Heart left ventricle (tissue), 16 donors: ENCODE measurements at regions not wholly inside any gene's neighbourhood (a gene's known extent, or its start where the extent isn't known, plus 50 kb on each side); places are given as distances from the start of the nearest gene placed in this dataset.

Experiments used
- ATAC-seq, 4 donors: fragments of 200-7000 bp; cut with Tn5 transposase; one replicate each; pipeline ENCODE4 v1.9.1; 2020 to 2022; ENCODE audit warnings: moderate library complexity in 4 of 4, mild to moderate bottlenecking in 3 of 4, moderate number of reproducible peaks in 1 of 4
- DNase-seq, 5 donors: peaks; one replicate each; pipeline ENCODE4 v3.0.0-alpha.2; 2020
- H3K27ac ChIP-seq, 12 donors: fragments of 200-600 bp; sonication (generic) in 4 of 12; one replicate each; pipeline versions ENCODE4 v1.5.0 to v1.8.0; 2016 to 2022; ENCODE audit warnings: mild to moderate bottlenecking in 2 of 12
- H3K27me3 ChIP-seq, 9 donors: fragments of 200-600 bp; sonication (generic) in 2 of 9; one replicate each; pipeline versions ENCODE4 v1.5.1 to v1.8.0; 2016 to 2022; ENCODE audit warnings: mild to moderate bottlenecking in 3 of 9
- H3K36me3 ChIP-seq, 9 donors: fragments of 200-600 bp; sonication (generic) in 2 of 9; one replicate each; pipeline versions ENCODE4 v1.5.0 to v1.8.0; 2018 to 2022; ENCODE audit warnings: mild to moderate bottlenecking in 2 of 9
- H3K4me1 ChIP-seq, 12 donors: fragments of 200-600 bp; sonication (generic) in 4 of 12; one replicate each; pipeline versions ENCODE4 v1.5.0 to v1.8.0; 2016 to 2022; ENCODE audit warnings: mild to moderate bottlenecking in 3 of 12
- H3K4me3 ChIP-seq, 12 donors: fragments of 200-600 bp; sonication (generic) in 4 of 12; one replicate each; pipeline versions ENCODE4 v1.5.0 to v1.8.0; 2017 to 2022; ENCODE audit warnings: mild to moderate bottlenecking in 9 of 12, moderate library complexity in 4 of 12
- H3K9me3 ChIP-seq, 12 donors: fragments of 200-600 bp; sonication (generic) in 4 of 12; one replicate each; pipeline versions ENCODE4 v1.5.0 to v1.8.0; 2016 to 2022; ENCODE audit warnings: mild to moderate bottlenecking in 1 of 12
- CTCF ChIP-seq, 12 donors: fragments of 200-600 bp; sonication (generic) in 4 of 12; IDR thresholded peaks; one replicate each; pipeline versions ENCODE4 v1.5.0 to v1.8.0; 2018 to 2022; ENCODE audit warnings: antibody characterized with exemption in 12 of 12, mild to moderate bottlenecking in 5 of 12
- POLR2A ChIP-seq, 2 donors: fragments of 450-650 bp; IDR thresholded peaks; one replicate each; pipeline ENCODE4 v1.6.1; 2017; ENCODE audit warnings: antibody characterized with exemption in 2 of 2, mild to moderate bottlenecking in 2 of 2, moderate library complexity in 2 of 2
- WGBS, 4 donors: extraction: QIAGEN DNeasy Blood & Tissue Kit in 2 of 4; methylation state at CpG; one replicate each; pipeline versions ENCODE4 v1.1.5 to v1.1.7; 2013 to 2018; 5-methylcytosine and 5-hydroxymethylcytosine counted together
- intact Hi-C, 10 donors: fragments of 100-400 bp; cut with DNase I; formaldehyde crosslinking; loops; one replicate each; pipeline versions ENCODE4 v1.11.1 to v1.14.2; 2022
- donor health status: ischemic (EF 13 %, LVEDD 7.1; RV severe dilation, severe dysfunction).
- donor health status: healthy with polysubstance abuse.
- donor health status: DM: no; HTN: yes; CAD: no.
- donor health status: DM: no; HTN: no; CAD: no.
- donor health status: ischemic (EF 25% LVEDD 6.9; RV normal size, moderate dysfunction).
- donor health status: ischemic (EF 25% LVEDD 5.7; RV mildly dilated, moderate dysfunction).
- donor health status: healthy.
- donor health status: DM: yes; HTN: yes; CAD: no.
- donor health status: ischemic (EF 35%, LVEDD 5.7; RV mildly dilated, moderate dysfunction).
- donor health status: nonischemic (EF 11% LVEDD 7.7; RV severe dilation, severe dysfunction).
- donor health status: DM: yes; HTN: yes; CAD: no.
- donor health status: PGD.
- donor health status: ischemic (EF 29% LVEDD 5.4; RV normal size, mild dysfunction).
- donor health status: nonischemic (EF 23%, LVEDD 6.1; RV moderate dilation, normal function).

GRCh38 chr3:188057124-188057523 is 96.8 kb upstream of the LPP start:
- peaks cover 0 to 26% (median 15%) of the 10 kb centered on the region in 12 donors for H3K4me1 ChIP-seq
- no peaks in the 10 kb centered on the region for H3K27me3 ChIP-seq
- DNase-seq (no peak), ATAC-seq (no peak)
- H3K27ac ChIP-seq, result no peak overlapping the region
- no peaks in the 10 kb centered on the region for H3K9me3 ChIP-seq
- H3K4me3 ChIP-seq, result no peak overlapping the region
- TF ChIP-seq CTCF (IDR thresholded peaks at IDR 0.05), result no peak
- no peak for TF ChIP-seq POLR2A (IDR thresholded peaks at IDR 0.05)
- 84 to 94% (median 90%) methylated on average over 3 of the region's 3 CpGs for WGBS, 4 donors
- H3K36me3 ChIP-seq, result no peaks in the 10 kb centered on the region
- intact Hi-C loops, result loop anchor here in 6 of 10 donors (10.0 kb wide), 4 partner anchors 178 to 898 kb away; no protein-coding TSS in a partner anchor

- no peak overlapping the region for H3K27ac ChIP-seq
- intact Hi-C loops, result loop anchor here in 6 of 10 donors (10.0 kb wide), 4 partner anchors 176 to 896 kb away; no protein-coding TSS in a partner anchor
- 75 to 87% (median 85%) methylated on average over 5 of the region's 5 CpGs for WGBS, 4 donors
These were observed 95.3 kb upstream of the LPP start for GRCh38 chr3:188058569-188059184.

GRCh38 chr3:188059351-188059750 is 94.6 kb upstream of the LPP start:
- peaks cover 0 to 12% (median 1%) of the 10 kb centered on the region in 12 donors for H3K4me1 ChIP-seq
- DNase-seq (no peak), ATAC-seq (no peak)
- H3K27me3 ChIP-seq, result no peaks in the 10 kb centered on the region
- 76 to 91% (median 86%) methylated on average over 3 of the region's 3 CpGs for WGBS, 4 donors
- no peak overlapping the region for H3K27ac ChIP-seq
- no peaks in the 10 kb centered on the region for H3K36me3 ChIP-seq
- no peak overlapping the region for H3K4me3 ChIP-seq
- no peaks in the 10 kb centered on the region for H3K9me3 ChIP-seq
- intact Hi-C loops, result loop anchor here in 6 of 10 donors (10.0 kb wide), 4 partner anchors 175 to 895 kb away; no protein-coding TSS in a partner anchor
- TF ChIP-seq POLR2A (IDR thresholded peaks at IDR 0.05) (no peak), CTCF (IDR thresholded peaks at IDR 0.05) (no peak)

More at GRCh38 chr3:188058569-188059184, 95.3 kb upstream of the LPP start:
- Histone ChIP-seq H3K4me3 (no peak overlapping the region), H3K9me3 (no peaks in the 10 kb centered on the region), H3K4me1 (peaks cover 0 to 14% (median 6%) of the 10 kb centered on the region in 12 donors), H3K27me3 (no peaks in the 10 kb centered on the region), H3K36me3 (no peaks in the 10 kb centered on the region)
- ATAC-seq (no peak), DNase-seq (no peak)
- TF ChIP-seq CTCF (IDR thresholded peaks at IDR 0.05), result no peak
- TF ChIP-seq POLR2A (IDR thresholded peaks at IDR 0.05), result no peak

GRCh38 chr3:188060264-188060835 is 93.6 kb upstream of the LPP start:
- Histone ChIP-seq H3K9me3 (no peaks in the 10 kb centered on the region), H3K36me3 (no peaks in the 10 kb centered on the region), H3K27ac (no peak overlapping the region), H3K4me3 (no peak overlapping the region), H3K27me3 (no peaks in the 10 kb centered on the region), H3K4me1 (peaks cover 0 to 16% (median 5%) of the 10 kb centered on the region in 12 donors)
- DNase-seq, result no peak
- no peak for ATAC-seq
- whole genome bisulfite sequencing, 4 donors, result 80 to 93% (median 89%) methylated on average over 2 of the region's 2 CpGs
- intact Hi-C loops, result loop anchor here in 1 of 10 donors (5.0 kb wide), 1 partner anchor 92 kb away; the partner anchor contains the start of gene LPP
- TF ChIP-seq POLR2A (IDR thresholded peaks at IDR 0.05), result no peak
- TF ChIP-seq CTCF (IDR thresholded peaks at IDR 0.05), result no peak
